Suprapubic skin (tissue), 3 donors: ENCODE measurements at regions not wholly inside any gene's neighbourhood (a gene's known extent, or its start where the extent isn't known, plus 50 kb on each side); places are given as distances from the start of the nearest gene placed in this dataset.

ENCODE experiments used
- CTCF ChIP-seq, 2 donors: fragments of 200-600 bp in 1 of 2; fragments of 450-650 bp in 1 of 2; sonication (generic) in 1 of 2; IDR thresholded peaks; one replicate each; pipeline ENCODE4 v1.5.1; 2016 to 2019; ENCODE audit warnings: antibody characterized with exemption in 2 of 2, mild to moderate bottlenecking in 1 of 2, moderate library complexity in 1 of 2
- EP300 ChIP-seq: sonication (generic); formaldehyde crosslinking; IDR thresholded peaks from one replicate; pipeline ENCODE4 v1.6.1; 2017; ENCODE audit warnings: antibody characterized with exemption

- no peak for TF ChIP-seq EP300
- no peak for TF ChIP-seq CTCF (IDR thresholded peaks at IDR 0.05)
These were observed 505.7 kb upstream of the ADAMTS9 start for GRCh38 chr3:65193531-65193930.
